NCI-H345 treated with DMSO at 0.1 percent for 48 hours (cell line): ENCODE measurements at regions not wholly inside any gene's neighbourhood (a gene's known extent, or its start where the extent isn't known, plus 50 kb on each side); places are given as distances from the start of the nearest gene placed in this dataset.

Source experiments
- DNase-seq: peaks from one replicate; lab custom pipeline; 2025; ENCODE audit not compliant: unreplicated experiment; lab: John Stamatoyannopoulos, UW

GRCh38 chr18:78682716-78683115 lies 296.9 kb upstream of the SALL3 start:
- DNase-seq: no peak

DNA sequence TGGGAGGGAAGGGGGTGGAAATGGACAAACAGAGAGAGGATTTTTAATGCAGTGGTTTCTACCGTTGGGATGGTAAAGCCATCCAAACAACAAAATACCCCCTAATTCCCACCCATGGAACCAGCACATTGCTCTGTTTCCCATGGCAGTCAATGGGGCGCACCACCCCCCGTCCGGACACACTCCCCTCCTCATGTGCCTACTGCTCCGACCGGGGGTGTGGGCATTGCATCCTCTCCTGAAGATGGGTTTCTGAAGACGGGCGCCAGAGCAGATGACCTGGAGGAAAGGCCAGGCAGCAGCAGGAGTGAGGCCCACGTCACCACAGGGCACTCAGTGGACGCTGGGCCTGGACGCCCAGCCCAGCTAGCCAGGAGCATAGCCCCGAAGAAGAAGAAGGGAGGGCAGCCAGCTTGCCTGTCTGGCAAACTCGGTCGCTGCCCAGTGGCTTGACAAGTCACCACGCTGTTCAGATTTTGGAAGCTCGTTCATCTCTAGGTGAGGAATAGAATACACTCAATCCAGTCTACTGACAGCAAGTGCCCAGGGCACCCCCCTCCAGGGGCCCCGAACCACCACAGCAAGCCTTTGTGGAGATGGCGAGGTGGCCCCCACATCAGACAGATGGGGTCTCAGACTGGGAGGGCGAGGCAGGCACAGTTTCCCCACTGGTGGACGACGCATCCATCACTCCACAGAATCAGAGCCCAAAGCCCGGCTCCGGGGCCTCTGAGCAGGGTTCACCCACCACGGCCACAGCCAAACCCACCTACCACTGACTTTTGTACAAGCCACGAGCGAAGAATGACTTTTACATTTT lies 296.2 kb upstream of the SALL3 start:
- no peak for DNase-seq

DNA sequence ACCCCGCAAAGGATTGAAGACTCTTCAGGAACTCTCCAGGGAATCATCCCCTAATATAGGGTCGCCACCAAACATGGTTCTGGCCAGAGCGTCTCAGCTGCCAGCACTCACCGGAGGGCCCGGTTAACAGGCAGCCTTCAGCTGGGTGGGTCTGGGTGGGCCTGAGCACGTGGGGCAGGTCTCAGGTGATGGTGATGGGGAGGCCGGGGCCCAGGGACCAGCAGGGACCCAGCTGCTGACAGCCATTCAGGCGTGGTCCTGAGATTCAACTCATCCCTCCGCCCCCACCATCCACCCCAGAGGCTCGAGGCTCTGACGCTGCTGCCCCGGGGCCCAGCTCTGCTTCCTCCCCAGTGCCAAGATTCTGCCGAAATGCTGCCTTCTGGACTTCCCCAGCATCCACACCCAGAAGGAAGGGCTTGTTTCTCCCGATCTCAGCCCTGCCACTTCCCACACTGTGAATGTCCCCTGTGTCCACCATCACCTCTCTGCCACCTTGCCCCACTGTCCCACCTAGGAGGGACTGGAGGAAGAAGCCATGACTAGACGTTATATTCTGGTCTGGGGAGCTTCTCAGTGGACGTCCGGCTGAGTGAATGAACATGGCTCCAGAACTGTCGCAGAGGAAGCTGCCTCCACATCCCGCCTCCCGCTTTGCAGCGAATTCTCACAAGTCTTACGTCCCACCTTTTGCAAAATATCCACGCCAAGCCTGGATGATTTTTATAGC lies 294.2 kb upstream of the SALL3 start:
- DNase-seq: no peak

DNA sequence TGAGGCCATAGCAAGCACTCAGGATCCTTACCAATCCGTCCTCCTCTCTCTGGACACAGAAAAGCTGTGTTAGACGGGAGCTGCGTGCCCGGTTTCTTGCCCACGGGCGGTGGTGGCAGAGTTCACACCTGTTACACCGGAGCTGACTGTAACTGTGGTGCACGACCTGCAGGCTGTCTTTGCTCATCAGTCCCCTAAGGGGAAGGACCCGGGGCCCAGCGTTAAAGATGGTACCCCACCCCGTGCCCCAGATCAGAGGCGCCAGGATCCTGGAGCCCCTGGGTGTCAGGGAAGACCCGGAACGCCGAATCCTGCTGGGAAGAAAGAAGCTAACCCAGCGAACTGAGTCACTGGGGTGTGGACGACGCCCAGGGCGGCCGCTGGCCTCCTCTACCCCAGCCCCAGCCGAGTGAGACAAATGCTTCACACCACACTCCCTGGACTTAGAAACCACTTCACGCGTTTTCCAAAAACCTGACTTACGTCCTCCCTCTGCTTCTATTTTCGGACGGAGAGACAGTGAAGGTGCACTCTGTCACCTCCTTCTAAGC lies 293.6 kb upstream of the SALL3 start:
- no peak for DNase-seq

DNA sequence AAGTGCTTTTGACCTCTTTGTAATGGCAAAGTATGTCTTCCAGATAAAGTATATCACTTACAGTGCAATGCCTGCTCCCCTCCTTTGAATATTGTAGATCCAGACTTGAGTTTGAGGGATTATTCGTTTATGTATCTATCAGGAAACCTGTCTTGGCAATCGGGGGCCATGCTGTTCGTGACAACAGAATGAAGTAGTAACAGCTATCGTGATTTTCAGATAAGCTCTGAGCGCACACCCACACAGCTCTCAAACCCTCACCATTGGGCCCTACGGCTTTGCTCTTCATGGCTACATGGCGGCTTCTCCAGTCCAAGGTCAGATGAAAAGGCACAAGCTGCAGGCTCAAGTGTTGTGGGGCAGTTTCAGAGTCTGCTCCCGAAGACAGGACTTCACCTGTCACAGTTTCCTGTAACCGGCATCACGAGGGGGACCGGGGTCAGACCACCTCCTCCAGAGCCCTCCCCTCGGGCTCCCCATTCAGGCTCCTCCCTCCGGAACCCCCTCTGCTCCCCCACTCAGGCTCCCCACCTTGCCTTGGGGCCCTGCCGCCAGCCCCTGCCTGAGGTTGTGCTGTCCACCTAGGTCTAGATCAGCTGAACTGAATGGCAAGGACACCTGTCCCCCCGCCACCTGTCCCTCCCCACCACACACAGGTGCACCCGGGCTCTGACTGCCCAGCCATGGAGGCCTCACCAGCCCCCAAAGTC lies 292.5 kb upstream of the SALL3 start:
- DNase-seq: no peak

DNA sequence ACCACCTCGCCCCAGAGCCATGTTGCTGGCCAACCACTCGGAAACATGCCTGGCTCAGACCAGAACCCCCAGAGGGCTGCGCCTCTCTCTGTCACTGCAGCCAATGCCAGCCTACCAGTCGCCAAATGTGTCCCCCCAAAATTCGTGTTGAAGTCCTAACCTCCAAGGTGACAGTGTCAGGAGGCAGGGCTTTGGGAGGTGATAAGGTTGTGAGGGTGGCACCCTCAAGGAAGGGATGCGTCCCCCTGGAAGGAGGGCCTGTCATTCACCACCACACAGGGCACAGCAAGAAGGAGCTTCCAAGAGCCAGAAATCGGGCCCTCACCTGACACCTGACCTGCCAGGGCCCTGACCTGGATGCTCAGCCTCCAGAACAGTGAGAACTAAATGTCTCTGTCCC lies 291.9 kb upstream of the SALL3 start:
- DNase-seq: no peak

DNA sequence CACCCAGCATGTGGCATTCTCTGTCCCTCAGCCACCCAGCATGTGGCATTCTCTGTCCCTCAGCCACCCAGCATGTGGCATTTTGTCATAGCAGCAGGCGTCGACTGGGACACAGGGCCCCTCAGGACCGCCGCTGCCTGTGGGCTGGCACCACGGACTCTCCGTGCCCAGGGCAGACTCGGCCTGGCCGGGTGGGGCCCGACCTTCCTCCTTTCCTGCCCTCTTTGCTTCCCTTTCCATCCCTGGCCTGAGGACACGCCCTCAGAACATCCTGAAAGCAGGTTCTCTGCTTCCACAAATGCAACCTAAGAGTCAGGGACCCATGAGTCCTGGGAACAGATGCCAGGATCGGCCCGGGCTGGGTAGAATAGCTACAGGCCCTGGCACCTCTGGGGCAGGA lies 291.4 kb upstream of the SALL3 start:
- no peak for DNase-seq

DNA sequence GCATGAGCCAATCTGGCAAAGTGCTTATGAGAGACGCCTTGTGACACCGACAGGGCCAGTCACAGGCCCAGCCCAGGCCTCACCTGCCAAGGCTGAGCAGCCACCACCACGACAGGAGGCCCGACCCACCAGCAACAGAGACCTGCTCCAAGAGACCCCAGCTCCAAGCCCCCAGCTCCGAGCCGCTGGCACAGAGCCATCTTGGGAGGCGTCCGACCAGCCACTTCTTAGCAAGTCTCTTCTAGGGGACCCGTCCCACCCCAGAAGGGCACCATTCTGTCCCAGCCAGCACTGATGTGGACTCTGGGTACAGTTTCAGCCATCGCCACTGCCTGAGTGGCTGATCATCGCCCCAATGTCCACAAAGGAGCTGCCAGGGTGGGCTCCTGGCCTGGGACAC lies 290.7 kb upstream of the SALL3 start:
- no peak for DNase-seq

GRCh38 chr18:78689606-78690005 lies 290.0 kb upstream of the SALL3 start:
- no peak for DNase-seq

- no peak for DNase-seq
Observed at GRCh38 chr18:78692105-78692504, 287.5 kb upstream of the SALL3 start.

GRCh38 chr18:78693429-78693828 lies 286.2 kb upstream of the SALL3 start:
- no peak for DNase-seq

GRCh38 chr18:78696698-78697435 lies 282.8 kb upstream of the SALL3 start:
- no peak for DNase-seq

DNA sequence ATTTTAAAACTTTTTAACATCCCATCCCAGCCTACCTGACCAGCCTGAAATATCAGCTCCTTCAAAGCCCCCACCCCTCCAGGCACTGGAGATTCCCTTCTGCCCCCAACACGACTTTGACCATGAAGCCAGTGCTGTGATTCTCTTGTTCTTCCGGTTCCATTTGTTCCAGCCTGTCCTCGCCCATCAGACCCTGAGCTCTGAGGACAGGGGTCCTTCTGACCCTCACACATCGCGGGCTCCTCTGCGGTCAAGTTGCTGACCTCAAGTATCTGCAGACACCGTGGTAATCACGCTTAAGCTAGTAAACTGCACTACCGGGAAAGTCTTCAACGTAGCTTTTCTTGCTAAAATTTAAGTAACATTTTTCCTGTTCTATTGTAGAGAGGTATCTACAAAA lies 282.2 kb upstream of the SALL3 start:
- no peak for DNase-seq

- DNase-seq: no peak
Observed at GRCh38 chr18:78698914-78699313, 280.7 kb upstream of the SALL3 start.

DNA sequence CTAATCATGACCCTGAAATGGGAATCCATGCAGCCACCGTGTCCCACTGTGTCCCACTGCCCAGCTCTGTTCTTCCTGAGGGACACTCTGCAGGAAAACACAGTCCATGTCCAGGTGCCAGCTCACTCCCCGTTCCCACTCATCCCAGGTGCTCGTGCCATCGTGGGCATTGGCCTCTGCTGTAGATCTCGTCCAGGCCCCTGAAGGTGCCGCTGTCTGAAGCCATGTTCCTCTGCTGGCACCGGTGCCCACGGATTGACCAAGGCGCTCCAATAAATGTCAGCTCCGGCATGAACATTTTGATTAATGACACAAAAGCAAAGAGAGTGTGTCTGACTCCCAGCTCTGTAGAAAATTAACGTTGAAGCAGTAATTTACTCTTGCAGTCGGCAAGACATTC lies 280.1 kb upstream of the SALL3 start:
- DNase-seq: no peak

- no peak for DNase-seq
Observed at GRCh38 chr18:78701771-78702396, 277.7 kb upstream of the SALL3 start.

- no peak for DNase-seq
Observed at GRCh38 chr18:78703291-78703690, 276.3 kb upstream of the SALL3 start.

DNA sequence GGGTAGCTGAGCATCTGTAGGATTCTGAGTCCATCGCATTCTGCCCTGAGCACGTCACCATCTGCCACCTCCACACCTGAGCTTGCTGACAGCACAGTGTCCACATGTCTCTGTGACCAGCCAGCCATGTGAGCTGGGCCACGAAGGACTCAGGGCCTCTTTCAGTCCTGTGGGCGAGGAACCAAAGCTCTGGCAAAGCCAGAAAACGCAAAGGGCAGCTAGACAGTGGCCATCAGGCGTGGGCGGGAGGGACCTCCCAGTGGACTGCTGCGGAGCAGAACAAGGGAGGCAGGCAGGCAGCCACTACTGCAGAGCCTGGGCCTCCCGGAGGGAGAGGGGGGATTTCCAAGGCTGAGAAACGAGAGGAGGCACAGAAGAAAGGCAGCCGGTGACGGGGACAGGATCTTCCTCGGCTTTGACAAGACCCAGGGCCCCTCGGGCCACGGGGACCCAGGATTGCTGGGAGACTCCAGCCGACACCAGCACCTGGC lies 274.6 kb upstream of the SALL3 start:
- DNase-seq: no peak

GRCh38 chr18:78709261-78709809 lies 270.3 kb upstream of the SALL3 start:
- DNase-seq: no peak

DNA sequence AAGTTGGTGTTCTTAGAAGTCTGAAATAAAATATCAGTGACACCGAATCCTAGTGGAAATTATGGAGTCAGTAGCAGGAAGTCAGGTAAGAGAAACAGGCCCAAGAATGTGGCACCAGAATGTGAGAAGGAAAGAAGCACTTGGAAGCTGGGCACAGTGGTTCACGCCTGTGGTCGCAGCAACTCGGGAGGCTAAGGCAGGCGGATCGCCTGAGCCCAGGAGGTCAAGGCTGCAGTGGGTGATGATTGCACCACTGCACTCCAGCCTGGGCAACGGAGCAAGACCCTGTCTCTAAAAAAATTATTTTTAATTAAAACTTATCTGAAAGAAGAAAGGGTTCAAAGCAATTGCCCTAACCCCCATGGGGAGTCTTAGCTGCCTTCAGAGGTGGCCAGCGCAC lies 268.3 kb upstream of the SALL3 start:
- DNase-seq: no peak
